GM18909 (cell line): ENCODE measurements at regions not wholly inside any gene's neighbourhood (a gene's known extent, or its start where the extent isn't known, plus 50 kb on each side); places are given as distances from the start of the nearest gene placed in this dataset.

Experiments
- ATAC-seq: cut with Tn5 transposase; IDR thresholded peaks from one replicate; pipeline ENCODE4 v1.9.1; 2021; ENCODE audit warnings: mild to moderate bottlenecking; ENCODE audit not compliant: unreplicated experiment, poor library complexity

DNA sequence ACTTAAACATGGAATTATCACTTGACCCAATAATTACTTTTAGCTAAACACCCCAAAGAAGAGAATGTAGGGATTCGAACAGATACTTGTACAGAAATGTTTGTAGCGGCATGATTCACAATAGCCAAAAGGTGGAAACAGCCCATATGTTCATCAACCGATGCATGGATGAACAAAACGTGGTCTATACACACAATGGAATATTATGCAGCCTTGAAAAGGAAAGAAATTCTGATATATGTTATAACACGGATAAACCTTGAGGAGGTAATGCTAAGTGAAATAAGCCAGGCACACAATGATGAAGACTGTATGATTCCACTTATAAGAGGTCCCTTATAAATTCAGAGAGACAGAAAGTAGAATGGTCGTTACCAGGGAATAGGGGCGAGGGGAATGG lies 659.4 kb downstream of the MED13L start:
- no peak for ATAC-seq

DNA sequence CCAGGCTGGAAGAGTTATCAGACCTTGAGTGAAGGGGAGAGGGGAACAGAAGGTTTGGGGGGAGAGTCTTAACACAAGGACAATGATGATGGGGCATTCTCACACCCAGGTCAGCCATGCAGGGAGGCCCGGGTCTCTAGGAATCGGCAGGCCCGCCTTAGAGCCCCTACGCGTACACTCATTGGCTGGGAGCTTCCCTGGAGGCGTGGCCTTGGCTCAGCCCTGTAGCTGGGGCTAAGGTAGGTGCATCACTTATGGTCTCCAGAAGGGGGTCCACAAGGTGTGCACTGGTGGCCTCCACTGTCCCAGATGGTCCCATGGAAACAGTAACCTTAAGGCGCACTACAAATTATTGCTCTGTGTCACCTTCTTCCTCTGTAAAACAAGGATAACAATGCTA lies 660.1 kb downstream of the MED13L start:
- no peak for ATAC-seq

DNA sequence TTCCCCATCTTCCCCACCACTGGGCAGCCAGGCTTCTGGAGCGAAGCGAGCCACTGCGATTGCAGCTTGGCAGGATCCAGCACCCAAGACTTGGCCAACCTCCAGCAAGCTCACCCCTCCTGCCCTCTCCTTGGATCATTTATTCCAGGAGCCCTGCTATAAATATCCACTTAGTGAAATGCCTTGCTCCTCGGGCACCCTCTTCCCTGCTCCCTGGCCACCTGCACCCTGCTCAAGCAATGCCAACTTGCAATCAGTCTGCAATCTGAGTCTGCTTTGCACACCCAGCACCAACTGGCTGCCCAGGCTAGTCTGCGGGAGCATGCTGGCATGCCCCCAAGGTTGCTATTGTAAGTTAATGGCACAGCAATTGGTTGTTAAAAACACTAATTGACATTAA lies 666.0 kb downstream of the MED13L start:
- ATAC-seq: no peak

DNA sequence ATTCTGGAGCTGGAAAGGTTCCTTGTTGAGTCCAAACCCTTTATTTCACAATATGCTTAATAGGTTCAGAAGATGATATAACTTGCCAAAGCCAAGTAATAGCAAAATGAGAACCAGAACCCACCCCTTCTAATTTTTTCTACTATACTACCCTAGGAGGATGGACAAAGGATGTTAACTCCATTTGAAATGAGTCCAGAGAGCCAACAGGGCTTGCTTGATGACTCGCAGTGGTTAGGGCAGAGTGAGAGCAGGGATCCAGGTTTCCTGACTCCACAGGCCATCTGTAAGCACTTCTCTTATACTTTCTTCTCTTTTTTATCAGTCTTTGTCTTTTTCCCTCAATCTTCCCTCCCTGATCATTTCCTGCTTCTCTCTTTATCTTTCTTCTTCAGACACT lies 668.1 kb downstream of the MED13L start:
- no peak for ATAC-seq

DNA sequence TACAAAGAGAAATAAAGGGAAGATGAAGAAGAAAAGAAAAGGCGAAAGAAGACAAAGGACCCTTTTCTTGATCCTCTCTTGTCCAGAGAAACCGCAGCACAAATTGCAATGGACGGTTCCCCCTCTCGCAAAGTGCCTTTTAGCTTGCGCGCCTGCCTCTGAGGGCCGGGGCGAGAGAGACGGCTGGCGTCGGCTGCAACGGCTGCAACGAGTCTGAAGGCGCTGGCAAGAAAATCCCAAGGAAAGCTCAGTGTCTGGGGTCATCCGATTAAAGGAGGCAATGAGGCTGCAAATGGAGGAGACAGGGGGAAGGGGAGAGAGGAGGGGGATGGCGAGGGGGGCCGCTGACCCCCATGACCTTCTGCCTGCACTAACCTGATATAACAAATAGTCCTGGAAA lies 671.5 kb downstream of the MED13L start:
- ATAC-seq: no peak

DNA sequence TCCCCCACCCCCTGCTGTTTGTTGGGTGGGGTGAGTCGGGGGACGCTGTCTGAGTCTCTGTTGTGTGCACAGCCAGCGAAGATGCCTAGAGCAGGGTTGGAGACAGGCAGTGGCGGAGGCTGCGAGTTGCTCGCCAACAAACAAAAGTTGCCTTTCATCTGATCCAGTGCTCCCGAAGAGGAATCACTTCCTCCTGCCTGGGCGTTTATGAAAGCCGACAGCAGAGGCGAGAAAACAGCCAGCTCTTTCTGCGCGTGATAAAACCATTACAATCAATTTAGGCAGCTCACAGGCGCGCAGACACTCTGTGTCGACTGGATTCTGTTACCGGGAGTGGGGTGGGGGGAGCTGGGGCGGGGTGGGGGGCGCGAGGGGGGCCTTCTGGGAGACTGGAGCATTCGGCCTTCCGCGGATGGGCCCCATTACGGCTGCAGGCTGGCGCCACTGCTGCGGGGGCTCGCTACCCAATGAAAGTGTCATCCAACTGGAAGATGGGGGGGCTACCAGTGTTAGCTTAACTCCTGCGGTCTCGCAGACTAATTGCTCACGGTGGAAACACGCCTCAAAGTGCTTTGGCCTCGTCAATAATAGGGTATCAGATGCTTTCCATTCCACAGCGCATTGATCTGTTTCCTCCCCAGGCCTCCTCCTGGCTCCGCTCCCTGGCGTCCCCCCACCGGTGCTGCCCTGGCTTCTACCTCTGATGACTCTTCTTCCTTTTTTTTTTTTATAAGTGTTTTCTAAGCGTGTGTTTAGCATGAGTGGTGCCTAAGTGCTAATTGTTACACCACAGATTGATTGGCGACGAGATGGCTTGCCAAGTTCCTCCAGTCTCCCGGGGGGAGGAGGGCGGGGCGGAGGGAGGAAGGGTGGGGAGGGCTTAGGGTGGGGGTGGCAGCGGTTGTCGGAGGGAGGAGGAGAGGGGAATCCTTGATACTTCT lies 678.4 kb downstream of the MED13L start:
- ATAC-seq: no peak

DNA sequence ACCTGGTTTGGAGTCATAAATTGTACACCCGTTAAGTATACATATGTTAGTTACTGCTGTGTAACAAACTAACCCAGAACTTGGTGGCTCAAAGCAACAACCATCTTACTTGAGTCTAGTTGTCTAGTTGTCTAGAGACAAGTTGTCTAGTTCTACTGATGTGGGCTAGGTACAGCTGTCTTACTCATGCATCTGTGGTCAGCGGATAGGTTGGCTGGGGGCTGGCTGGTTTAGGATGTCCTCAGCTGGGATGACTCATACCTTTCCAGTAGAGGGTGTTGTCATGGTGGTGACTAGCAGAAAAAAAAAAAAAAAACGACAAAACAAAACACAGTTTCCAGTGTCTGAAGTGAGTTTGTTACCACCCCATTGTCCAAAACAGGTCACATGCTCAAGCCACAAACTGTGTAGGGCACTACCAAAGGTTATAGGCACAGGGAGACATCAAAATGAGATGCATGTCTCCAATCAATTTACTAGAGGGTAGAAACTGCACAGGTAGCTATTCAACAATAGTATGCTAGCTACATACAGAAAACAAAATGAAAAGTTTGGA lies 680.3 kb downstream of the MED13L start:
- no peak for ATAC-seq

DNA sequence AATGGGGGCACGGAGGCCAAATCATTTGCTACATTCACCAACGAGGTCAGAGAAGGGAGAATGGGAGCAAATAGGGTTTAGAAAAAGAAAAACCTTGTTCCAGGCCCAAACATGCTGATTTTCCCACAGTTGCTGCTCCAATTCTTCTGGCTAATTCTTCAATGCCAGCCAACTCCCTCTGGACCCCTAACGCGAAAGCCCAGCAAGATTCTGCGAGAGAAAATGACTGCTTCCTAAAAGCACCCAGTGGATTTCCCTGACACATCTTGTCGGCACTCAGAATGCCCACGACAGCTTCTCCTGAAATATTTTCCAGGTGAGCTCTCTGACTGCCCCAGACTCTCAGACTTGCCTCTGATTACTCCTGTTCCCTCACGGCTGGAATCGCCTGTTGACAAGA lies 689.4 kb downstream of the MED13L start:
- no peak for ATAC-seq

DNA sequence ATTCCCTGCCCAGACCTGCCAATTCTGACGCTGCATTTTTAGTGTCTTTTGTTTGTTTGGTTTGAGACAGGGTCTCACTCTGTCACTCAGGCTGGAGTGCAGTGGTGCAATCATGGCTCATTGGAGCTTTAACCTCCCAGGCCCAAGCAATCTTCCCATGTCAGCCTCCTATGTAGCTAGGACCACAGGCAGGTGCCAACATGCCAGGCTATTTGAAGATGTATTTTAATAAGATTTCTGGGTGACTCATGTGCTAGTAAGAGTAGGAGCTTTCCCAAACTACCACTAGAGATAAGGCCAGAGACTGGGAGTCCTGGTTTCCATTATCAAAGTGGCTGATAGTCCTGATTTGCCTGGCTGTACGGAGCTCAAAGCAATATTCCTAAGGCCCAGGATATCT lies 693.3 kb downstream of the MED13L start:
- no peak for ATAC-seq

DNA sequence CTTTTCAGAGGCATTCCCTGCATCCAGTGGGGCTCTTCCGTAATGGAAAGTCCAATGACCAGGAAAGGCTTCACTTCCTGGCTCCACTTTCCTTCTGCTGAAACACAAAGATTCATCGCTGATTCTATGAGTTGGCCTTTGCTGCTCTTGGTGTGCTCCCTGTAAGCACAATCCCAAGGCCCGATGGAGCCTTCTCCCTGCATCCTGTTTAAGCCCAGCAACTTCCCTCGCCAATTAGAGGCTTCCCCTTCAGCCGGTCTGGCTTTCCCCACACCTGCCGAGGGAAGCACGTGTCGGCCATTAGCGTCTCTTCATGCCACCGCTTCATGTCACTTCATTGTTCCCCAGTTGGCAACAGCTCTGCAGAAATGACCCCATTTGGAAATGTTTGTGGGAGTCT lies 693.9 kb downstream of the MED13L start:
- no peak for ATAC-seq

DNA sequence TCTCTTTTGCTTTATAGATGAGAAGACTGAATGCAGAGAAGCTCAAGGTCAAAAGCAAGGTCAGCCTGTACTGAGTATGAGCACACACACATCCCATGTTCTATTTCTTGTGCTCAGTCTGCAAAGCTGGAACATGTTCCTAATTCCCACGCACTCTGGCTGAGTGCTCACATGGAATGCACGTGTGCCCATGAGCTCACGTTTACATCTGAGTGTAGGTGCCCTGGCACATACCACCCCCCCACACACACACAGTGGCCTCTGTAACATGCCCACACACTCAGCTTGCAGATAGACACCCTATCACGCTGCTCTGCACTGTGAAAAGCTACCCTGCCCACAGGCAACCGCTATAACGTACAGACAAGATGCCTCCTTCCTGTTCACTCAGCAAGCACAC lies 700.1 kb downstream of the MED13L start:
- ATAC-seq: no peak

DNA sequence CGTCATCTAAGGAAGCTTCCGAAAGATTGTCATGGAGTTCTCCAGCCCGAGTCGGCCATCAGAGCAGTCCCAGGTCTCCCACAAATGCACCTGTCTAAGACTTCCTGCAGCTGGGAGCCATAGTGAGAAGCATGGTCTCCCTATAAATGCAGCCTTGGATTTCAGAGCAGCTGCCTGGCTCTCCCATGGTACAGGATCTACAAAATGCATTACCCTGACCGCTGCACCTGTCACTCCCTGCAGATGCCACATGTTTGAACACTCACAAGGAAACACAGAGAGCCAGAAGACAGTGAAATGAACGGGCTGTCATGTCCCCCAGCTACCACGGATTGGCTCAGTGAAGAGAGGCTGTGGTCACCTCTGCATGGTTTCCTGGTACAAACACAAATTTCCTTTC lies 702.7 kb downstream of the MED13L start:
- no peak for ATAC-seq

DNA sequence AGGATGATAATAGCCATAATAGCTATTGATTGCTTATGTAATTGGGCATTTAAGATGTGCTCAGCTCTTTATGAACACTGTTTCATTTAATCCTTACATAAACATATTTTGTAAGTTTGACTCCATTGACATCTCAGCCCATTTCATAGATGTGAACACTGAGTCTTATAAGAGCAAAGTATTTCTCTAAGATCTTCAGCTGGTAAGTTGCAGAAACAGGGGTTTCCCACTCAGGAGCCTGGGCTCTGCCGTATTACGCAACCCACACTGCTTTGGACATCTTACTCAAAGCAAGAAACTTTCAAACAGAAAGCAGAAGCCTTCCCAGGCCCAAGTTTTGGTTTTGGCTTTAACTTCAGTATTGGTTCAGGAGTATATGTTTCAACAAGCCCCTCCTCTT lies 705.1 kb downstream of the MED13L start:
- peak; percentile 61 for ATAC-seq

DNA sequence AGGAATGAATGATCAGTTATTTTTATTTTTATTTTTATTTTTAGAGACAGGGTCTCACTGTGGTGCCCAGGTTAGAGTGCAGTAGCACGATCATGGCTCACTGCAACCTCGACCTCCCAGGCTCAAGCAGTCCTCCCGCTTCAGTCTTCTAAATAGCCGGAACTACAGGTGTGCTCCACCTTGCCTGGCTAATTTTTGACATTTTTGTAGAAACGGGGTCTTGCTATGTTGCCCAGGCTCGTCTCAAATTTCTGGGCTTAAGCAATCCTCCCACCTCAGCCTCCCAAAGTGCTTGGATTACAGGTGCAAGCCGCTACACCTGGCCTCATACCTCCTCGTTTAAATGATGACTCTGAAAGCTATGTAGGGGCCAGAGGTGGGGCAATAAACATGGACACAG lies 706.0 kb downstream of the MED13L start:
- ATAC-seq: no peak

DNA sequence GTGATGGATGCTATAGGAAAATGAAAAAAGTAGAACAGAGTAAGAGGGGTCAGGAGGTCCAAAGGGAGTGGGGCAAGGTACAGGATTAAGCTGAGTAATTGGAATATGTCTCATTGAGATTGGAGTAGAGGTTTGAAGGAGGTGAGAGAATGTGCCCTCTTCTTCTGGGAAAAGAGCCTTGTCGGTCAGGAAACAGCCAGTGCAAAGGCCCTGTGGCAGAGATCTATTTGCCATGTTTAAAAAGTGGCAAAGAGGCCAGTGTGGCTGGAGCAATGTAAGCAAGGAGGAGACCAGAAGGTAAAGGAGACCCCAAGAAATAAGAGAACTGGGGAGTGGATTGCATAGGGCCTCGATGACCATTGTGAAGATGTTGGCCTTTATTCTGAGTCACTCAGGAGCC lies 706.5 kb downstream of the MED13L start:
- ATAC-seq: no peak

DNA sequence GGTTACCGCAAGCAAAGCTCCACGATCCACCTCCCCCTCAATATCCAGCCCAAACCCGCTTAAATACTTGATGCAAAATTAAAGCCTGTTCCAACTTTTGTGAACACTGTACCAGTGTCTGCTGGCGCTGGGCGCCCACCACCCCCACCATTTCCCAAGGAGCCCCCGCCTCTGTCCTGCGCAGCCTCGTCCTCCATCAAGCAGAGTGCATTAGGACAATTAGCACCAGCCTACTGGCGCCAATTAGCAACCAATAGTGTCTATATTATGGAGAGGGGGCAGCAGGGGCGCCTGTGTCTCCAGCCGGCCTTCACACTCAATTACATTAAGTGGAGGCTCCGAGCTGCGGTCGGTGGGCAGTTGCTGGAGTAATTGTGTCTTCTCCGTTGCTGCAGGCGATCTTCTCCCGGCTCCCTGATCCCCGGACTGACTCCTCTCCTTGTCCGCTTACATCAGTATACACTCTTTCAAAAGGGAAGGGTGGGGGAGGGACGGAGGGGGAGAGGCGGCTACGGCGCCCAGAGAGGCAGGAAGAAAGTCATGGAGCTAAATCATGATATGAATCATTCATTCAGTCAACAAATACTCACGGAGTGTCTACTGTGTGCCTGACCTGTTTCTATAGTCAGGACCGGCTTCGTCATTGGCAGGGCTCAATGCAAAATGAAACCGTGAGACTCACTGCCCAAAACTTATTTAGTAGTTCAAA lies 707.3 kb downstream of the MED13L start:
- no peak for ATAC-seq

DNA sequence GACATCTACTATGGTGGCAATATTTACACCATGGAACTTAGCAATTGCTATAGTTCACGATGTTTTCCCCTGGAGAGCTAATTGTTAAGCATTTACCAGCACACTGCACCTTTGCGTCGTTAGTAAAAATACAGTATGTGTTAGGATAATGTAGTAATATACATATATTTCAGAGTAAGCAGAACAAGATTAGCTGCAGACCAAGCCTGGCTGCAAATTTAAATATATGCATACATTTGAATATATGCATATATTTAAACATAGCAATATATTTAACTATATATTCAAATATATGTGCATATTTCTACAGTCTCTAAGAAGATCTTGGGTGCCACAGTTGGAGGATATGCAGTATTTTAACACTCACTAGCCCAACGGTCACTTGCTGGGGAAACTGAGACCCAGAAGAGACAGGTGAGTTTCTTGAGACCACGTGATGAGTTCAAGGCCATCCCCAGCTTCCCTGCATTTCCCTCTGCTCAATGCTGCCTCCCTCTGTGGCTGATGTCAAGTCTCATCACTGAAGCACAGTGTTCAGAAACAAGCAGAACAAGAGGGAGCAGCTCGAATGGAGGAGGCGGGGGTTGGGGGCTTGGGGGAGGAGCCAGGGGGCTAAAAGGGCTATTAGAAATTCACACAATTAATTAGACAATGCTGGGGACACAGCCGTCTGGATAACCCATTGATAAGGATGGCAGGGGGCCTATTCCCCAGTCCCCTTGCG lies 708.0 kb downstream of the MED13L start:
- no peak for ATAC-seq

DNA sequence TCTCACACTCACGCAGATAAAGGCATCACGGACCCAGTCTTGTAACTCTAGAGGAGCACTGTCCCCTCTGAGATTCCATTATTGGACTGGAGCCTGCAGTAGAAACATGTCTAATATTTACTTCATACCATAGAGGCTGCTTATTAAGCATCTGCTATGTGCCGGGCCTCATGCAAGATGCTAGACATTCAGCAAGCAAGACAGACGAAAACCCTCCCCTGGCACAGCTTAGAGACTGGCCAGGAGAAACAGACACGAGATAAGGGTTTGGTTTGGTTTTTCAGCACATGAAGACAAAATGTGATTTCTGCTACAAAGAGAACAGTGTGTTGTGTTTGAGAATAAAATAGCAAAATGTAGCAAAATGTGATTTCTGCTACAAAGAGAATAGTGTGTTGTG lies 719.2 kb downstream of the MED13L start:
- no peak for ATAC-seq

DNA sequence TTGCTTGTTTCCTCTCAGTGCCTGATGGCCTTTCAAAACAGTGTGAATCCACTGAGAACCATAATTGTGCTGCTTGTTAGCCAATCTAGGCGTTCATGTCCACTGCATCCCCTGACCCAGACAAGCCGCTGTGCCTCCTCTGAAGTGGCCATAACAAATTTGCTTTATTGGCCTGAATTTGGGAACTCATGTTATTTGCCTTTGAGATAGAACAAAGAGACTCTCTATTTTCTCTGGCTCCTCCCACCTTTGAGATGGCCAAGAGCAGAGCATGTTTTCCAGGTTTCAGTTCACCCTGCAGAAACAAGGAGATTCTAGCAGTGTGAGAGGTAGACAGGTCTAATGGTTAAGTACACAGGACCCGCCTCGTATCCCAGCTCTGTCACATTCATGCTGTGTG lies 723.9 kb downstream of the MED13L start:
- ATAC-seq: no peak

DNA sequence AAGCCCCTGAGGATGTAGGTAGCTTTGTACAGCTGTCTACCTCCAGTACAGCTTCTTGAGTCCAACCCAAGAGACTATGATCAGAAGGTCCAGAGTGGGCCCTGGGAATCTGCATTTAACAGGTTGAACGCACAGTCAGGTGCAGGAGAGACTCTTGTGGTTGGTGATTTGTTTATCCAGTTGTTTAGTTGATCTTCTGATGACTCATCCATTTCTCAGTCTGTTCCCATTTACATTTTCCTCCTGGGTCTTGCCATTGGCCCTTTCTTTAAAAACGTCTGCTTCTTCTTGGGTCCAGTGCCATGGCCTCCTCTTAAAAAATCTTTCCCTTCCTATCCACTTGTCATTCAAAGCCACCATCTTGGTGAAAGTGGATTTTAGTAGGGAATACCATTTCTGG lies 734.2 kb downstream of the MED13L start:
- ATAC-seq: no peak

DNA sequence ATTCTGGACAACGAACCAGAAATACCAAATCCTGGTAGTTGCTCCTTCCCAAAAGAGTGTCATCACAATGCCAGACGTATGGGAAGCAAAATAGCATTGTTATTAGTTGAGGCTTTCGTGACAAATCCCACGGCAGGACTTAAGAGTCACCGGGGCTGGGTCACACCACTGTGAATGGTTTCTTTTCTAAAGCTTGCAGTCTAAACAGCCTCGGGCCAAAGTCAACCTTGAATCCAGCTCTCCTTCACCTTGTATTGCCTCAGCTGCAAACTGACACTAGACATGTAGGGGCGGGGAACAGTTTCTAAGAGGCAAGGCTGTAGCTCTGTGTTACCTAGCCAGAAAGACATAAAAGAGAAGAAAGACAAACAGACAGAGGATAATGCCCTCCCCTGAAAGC lies 734.8 kb downstream of the MED13L start:
- ATAC-seq: no peak
